ENCODE measurements at regions not wholly inside any gene's neighbourhood (a gene's known extent, or its start where the extent isn't known, plus 50 kb on each side); places are given as distances from the start of the nearest gene placed in this dataset.
"Not testable (repeated sequence)": the region's sequence is repeated elsewhere in the genome, so short reads cannot be mapped to it uniquely, and the experiment has no call there.

DNA sequence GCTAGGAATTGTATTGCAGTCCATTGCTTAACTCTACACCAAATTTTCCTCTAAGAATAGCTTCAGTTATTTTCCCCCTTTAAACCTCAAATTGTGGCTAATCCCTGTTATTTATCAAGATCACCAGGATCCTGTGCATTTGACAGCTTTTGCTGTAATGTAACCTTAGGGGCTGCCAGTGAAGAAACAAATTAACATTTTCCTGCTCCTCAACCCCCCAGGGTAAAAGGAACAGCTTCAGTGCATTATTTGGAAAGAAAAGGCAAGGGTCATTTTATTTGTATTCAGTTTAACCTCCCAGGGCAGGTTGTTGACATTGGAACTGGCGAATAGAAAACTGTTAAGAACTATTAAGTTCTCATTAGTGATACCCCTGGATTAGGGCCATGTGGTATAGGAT lies 57.0 kb downstream of the PCDH20 start:
- no peak for DNase-seq

DNA sequence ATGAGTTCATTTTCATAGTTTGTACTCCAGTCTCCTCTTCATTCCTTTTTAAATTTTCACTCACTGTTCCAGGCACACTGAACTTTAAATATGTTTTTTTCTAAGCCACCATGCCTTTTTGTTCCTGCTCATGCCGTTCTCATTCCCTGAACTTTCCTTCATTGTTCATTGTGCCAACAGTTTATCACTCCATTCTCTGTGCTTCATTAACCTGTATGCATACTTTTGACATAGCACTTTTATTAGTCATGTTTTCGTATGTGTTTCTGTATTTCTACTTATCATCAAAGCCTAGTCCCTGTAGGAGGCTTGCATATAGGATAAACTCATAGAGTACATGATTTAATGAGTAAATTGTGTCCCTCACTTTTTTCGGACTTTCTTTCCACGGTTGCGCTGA lies 65.3 kb downstream of the PCDH20 start:
- DNase-seq: no peak

DNA sequence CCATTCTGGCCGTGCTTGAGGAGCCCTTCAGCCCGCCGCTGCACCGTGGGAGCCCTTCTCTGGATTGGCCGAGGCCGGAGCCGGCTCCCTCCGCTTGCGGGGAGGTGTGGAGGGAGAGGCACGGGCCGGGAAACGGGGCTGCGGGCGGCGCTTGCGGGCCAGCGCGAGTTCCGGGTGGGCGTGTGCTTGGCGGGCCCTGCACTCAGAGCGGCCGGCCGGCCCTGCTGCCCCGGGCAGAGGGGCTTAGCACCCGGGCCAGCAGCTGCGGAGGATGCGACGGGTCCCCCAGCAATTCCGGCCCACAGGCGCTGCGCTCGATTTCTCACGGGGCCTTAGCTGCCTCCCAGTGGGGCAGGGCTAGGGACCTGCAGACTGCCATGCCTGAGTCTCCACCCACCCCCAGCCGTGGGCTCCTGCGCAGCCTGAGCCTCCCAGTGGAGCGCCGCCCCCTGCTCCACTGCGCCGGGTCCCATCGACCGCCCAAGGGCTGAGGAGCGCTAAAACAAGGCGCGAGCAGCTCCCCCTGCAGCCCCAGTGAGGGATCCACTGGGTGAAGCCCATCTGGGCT lies 76.5 kb downstream of the PCDH20 start:
- DNase-seq: no peak

DNA sequence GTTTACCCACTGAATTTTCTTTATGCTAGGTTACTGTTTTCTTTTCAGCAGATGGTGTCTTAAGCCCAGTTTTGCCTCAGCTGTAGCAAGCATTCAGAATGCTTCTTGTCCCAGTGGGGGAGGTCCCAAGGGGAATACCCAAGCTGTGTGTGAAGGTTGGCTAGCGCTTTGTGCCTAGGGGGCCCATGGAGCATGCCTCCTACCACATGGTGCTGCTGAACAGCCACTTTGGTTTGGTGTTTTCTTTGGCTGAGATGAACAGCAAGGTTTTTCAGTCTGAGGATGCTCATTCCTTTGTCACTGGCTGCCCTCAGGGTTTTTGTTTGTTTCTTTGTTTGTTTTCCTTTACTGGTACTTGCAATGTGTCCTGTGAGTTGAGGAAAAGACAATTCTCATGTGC lies 99.0 kb downstream of the PCDH20 start:
- no peak for DNase-seq

DNA sequence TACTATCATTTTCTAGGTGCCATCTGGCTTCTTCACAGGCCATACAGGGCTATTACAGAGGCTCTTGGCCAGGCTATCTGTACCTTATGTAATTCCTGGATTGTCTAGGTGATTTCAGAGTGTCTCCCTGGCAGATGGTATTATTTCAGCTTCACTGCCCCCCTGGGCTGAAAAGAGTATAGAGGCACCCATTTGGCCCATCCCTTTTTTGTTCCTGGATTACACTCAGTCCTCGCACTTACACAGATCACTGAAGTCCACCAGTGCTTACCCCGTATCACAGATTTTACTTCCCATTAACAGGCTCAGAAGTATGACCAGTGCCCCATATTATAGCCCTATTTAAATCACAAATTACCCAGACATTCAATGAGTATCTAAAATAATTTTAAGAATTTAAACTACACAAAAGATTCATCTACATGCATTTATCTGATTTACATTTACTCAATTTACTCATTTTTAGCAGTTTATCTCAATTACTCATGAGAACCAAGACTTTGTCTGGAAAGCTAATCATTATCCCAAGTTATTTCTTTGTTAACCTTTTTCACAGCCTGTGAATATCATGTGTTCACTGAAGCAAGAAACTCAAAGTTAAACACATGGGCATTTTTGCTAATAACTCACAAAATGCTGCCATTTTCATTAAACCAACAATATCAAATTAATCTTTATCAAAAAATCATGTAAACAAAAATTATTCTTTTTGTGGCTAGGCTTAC lies 121.0 kb downstream of the PCDH20 start:
- DNase-seq: no peak

DNA sequence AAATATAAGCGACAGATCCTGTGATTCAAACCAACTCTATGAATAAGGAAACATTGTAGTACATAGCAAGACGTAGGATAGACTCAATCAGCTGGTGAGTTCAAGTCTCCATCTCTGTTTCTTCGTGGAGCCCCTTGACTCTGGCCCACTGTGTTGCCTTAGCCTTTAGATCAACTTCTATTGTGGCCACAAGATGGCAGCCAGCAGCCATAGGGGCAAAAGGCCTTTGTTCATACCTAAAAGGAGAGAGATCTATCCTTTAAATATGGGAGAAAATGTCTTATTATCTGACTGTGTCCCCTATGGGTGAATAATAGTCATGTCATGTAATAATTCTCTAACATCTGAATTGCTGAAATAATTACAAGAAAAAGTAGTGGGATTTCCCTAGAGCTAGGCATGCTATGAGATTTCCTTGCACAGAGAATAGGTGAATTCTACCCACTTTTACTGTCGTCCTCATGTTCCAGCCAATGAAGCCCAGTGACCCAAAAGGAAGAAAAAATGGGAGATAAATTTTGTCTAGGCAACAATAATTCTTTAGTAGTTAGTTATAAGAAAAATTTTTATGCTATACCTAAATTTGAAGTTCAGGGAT lies 129.4 kb downstream of the PCDH20 start:
- DNase-seq: no peak

DNA sequence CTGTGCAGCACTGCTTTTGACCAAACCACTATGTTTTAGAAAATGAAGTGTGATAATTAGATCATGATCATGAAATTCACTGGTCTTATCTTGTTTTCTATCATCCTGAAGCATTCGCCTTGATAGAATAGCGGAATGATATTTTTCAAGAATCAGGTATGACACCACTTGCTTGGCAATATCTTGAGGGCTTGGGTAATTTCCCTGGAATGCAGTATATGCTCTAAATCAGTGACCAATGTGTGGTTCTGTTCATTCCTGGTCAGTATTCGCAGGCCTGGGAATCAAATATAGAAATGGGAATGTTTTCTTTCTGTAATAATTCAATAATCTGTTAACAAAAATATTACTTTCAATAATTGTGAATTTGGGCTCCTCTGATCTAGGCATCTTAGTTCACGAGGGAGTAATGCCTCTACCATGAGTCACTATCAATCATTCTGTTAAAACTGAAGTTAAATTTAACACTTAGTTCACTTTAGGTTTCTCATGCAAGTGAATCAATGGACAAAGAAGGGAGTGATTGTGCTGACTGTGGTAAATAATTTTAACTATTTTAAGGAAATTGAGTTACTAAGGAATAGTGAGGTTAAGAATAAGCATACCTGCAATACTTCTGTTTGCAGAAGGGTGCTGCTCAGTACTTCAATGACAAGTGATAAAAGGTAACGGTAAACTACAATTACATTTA lies 137.9 kb downstream of the PCDH20 start:
- DNase-seq: no peak

DNA sequence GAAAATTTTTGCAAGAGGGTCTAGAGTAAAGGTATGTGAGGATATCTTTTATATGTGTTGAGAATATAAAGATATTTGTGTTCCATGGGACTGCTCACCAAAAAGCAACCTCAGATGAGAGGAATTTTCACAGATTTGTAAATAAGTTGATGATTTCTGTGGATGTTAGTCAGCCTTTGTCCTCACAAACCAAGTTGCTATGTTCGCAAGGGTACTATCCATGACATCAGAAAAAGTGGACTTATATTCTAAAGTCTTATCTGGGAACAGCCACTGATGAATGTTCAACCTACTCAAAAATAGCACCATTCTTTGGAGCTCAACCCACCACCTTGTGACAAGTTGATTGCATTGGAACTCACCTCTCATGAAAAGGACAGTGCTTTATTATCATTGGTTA lies 138.6 kb downstream of the PCDH20 start:
- DNase-seq: no peak

DNA sequence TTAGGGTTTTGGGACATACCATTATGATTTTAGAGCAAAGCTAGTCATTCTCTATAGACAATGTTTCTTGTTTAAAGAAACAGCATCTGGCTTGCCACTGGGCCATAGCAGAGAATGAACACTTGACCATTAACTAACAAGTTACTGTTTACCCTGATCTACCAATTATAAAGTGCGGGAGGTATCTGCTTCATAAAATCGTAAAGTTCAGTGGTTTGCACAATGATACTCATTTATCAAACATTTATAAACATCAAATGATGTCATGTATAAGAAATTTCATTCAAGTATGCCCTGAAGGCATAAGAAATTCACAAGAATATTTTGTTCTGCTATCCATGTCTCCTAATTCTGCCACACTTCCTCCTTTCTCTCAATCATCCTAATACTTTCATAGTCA lies 139.2 kb downstream of the PCDH20 start:
- no peak for DNase-seq

DNA sequence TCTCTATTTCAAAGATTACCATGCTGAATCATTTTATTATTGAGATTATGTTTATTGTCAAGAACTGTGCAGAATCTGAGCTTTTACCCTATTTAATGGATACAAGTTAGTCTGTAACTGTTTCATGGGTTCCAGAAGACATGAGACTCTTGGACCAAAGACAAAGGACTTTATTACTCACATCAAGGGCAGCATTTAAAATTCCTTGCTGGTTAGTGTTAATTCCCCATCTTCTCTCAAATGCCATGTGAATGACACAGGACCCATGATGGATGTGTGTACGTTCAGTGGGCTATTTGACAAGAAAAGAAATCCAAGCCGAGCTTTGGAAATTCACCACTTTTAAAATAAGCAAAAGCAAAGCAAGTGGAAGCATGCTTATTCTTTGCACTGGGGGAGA lies 139.9 kb downstream of the PCDH20 start:
- no peak for DNase-seq

DNA sequence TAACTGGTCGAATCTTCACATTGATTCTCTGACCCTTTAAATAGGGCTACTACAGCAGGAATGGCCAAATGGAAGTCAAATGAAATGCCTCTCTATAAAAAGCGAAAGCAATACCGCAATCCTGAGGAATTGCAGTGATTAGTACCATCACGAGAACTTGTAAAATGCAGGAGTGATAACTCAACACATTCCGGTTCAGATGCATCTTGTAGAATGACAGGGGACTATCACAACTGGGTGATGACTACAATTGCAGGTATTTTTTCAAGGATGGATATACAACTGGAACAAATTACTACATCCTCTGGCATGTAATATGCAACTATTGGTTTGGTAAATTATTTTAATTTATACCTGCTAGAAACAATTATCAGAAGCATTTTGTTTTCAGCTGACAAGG lies 140.4 kb downstream of the PCDH20 start:
- no peak for DNase-seq

DNA sequence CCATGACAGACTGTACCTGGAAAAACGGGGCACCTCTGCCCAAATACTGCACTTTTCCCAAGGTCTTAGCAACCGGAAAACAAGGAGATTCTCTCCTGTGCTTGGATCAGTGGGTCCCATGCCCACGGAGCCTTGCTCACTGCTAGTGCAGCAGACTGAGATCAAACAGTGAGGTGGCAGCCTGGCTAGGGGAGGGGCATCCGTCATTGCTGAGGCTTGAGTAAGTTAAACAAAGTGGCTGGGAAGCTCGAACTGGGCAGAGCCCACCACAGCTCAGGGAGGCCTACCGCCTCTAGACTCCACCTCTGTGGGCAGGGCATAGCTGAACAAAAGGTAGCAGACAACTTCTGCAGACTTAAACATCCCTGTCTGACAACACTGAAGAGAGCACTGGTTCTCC lies 148.8 kb downstream of the PCDH20 start:
- DNase-seq: not testable (repeated sequence)

DNA sequence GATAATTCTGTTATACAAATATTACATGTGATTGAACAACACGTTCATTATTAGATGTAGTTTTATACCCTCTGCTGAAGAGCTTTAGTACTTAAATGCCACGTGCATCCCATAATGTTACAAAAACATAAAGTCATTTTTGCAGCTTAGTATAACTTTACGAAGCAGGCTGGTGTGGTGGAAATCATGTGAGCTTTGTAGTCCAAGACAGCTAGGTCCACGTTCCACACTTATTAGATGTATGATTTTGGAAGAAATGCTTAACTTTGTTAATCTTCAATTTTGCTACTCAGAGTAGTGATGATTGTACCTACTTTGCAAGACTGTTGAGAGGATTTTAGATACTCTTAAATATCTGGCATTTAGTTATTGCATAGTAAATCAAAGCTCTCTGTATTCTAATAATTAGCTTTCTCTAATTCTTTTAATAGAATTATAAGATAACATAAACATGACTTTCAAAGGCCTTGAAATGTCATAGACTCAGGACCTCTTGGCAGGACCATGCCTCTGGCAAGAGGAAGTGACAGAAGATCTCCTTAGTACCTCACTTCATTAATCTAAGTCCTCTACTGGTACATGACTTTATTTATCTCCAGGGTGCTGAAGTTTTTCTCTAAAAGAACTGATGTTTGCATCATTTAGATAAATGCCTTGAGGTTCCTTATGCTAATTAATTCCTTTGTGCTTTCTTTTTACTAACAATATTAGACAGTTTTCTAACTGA lies 153.7 kb downstream of the PCDH20 start:
- no peak for DNase-seq

DNA sequence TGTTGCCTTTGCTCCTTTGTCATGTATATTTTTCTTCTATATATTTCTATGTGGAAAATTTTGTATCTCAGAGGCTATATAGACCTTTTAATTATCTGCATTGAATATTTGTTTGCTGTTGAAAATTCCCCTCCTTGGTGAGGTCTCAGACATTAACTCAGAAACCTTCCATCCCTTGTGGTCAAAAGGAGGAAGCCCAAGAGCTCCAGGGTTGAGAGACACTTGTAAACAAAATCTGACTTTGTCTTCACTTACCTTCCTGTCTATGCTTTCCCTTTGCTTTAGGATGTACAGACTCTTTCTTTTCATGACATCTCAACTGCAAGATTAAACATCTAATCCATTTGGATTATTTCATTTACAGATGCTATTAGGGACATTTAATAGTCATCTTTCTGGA lies 157.5 kb downstream of the PCDH20 start:
- DNase-seq: no peak

DNA sequence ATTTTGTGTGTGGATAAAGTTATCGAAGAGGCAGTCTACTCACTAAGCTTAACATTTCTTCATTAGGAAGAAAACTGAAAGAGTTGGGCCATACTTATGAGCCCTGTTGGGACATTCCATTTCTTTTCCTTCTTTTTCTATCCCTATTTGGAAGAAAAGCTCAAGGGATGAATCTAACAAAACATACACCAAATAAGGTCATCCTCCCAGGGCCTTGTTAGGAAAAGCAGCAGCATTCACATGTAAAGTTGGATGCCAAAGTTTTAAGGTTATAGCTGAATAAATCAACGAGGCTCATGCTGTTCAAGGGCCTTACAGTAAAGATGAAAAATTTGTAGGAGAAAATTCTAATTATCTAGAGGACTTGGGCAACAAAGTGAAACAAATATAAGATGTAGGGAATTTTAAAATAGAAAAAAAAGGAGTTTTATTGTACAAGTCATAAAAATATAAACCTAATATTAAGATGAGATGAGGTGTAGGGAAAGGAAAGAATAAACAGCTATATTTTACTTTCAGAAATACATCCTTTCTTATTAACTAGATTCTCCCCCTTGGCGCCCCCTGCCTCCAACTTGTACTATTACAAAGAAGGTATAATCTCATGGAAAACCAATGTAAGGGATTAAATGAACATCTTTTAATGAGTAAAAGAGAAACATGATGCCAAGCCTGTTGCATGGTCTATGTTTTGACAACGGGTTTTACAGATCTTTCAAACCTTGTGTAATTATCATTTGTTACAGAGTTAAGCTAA lies 160.4 kb downstream of the PCDH20 start:
- DNase-seq: no peak

DNA sequence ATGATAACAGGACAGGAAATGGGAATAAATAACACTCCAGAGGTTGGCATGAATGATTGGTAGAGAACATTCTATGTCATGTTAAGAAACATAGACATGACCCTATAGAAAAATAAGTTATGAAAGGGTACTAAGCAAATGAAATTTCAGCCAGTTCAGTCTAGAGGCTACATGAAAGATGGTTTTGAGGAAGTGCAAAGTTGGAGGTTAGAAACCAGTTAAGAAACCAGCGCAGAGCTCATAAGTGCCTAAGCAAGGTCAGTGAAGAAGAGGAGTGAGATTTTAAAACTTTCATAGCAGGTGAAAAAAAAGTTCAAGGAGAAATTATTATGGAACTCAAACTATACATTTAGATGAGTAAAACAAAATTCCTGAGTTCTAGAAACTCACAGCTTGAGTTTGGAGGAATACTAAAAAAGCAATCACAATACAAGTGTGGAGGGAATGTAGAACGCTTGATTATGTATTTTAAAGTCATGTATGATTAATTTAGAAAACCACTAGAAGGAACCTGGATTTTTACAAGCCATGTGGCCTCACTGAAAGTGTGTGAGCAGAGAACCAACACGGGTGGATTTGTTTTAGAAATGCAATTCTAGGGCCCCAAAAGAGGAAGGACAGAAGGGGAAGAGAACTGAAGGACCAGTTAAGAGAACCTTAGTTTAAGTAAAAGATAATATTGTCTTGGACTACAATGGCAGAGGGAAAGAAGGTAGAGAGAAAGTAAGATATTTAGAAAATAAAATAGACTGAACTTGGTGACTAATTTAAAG lies 162.4 kb downstream of the PCDH20 start:
- DNase-seq: no peak

DNA sequence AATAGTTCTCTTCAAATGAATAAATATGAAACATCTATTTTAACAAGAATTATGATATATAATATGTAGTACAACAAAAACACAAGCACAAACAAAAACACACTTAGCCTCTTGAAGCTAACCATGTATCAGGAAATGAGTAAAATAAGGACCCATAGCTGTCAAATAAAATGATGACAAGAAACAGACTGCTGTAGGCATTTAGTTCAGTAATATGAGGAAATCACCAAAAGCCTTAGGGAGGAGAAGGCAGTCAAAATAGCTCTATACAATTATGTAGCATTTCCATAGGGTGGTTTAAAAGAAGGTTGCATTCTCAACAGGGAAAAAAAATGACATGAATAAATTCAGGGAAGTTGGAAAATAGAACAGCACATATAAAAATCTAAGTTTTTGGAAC lies 163.4 kb downstream of the PCDH20 start:
- DNase-seq: no peak

DNA sequence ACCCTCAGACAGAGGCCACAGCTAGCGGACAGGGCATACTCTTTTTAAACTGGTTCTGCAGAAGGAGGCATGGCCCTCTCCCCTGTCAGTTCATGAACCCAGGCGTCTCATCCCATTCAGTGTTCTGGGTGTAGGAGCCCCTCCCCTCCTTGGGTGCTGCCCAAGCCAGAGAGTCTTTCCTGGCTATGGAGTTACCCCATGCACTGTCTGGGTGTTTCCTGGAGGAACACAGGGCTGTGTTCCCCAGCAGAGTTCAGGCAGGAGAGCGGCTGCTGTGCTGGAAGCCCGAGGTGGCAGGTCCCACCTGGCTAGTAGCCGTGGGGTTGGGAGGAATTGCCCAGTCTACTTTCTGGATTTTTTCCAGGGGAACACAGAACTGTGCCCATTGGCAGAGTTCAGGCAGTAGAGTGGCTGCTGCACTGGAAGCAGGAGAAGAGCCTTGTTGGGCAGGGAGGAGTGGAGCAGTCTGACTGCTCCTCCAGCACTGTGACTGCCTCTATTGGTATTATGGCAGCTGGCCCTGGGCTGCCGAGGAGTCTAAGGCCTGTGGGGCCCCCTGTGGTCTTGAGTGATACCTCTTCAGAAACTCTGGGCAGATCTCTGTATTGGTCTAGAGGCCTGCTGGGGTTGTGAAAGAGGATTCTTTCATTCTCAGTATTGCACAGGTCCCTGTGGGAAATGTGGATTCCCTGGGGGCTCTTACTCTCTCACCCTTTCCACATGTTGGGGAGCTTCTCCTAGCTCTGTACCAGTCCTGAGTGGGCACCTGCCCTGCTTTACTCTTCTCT lies 168.3 kb downstream of the PCDH20 start:
- no peak for DNase-seq

DNA sequence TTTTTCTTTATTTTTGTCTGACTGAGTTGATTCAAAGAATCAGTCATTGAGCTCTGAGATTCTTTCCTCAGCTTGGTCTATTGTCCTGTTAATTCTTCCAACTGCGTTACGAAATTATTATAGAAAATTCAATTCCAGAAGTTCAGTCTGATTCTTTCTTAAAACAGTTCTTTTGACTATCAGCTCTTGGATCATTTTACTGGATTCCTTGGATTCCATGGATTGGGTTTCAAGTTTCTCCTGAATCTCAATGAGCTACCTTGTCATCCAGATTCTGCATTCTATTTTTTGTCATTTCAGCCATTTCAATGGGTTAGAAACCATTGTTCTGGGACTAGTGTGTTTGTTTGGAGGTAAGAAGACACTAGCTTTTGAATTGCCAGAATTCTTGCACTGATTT lies 169.3 kb downstream of the PCDH20 start:
- DNase-seq: no peak

DNA sequence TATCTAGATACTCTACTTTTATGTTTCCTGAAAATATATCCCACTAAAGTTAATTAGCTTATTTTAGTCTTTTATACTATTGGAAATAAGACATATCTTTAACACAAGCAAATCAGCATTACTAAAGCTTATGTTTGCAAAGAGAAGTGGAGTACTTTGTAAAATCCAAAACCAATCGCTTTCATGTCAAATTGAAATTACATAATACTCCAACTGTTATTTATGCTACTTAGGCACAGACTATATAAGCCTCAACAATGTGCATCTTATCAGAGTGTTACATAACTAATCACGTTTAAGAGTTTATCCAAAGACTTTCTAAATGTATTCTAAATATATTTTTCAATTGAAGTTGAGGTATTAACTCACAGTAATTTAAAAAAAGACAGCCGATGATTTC lies 200.0 kb downstream of the PCDH20 start:
- no peak for DNase-seq

DNA sequence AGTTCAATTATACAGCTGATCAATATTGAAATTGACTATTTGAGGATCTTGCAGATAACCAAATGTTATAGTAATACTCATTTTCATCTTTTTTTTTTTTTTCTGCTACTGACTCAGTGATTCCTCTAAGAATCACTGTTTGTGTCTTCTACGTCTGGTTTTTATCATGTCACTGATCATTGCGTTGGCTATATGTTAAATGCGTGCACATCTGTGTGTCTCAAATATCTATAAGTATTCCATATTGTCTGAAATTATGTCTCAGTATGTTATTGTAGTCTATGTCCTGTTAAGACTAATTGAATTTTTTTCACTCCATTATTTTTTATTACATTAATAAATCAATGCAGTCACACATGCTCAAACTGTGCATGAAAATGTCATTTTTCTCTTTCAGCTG lies 200.5 kb downstream of the PCDH20 start:
- no peak for DNase-seq

Data from NCI-H1436 treated with DMSO at 0.1 percent for 48 hours (cell line).